Thoracic aorta (tissue), 2 donors: ENCODE measurements at regions not wholly inside any gene's neighbourhood (a gene's known extent, or its start where the extent isn't known, plus 50 kb on each side); places are given as distances from the start of the nearest gene placed in this dataset.
A peak's percentile ranks its signal among the peaks of the same experiment; 100 is the strongest.

Source experiments
- ATAC-seq: fragments of 150-250 bp; one replicate; pipeline ENCODE4 v1.8.0; 2017; ENCODE audit warnings: low read depth; ENCODE audit not compliant: insufficient number of reproducible peaks, low FRiP score
- DNase-seq: peaks from one replicate; pipeline ENCODE4 v3.0.0-alpha.2; 2020; ENCODE audit warnings: low spot score
- H3K27ac ChIP-seq, 2 donors: fragments of 200-600 bp; sonication (generic); 1 replicate in 1 of 2; 2 replicates in 1 of 2; pipeline ENCODE4 v1.5.1; 2016; ENCODE audit warnings: mild to moderate bottlenecking in 2 of 2, moderate library complexity in 2 of 2
- H3K27me3 ChIP-seq: fragments of 200-600 bp; sonication (generic); replicated peaks from 2 replicates; pipeline ENCODE4 v1.6.0; 2016; ENCODE audit warnings: mild to moderate bottlenecking; ENCODE audit not compliant: insufficient read depth
- H3K36me3 ChIP-seq: fragments of 200-600 bp; sonication (generic); one replicate; pipeline ENCODE4 v1.5.1; 2016
- H3K4me1 ChIP-seq, 2 donors: fragments of 200-600 bp; sonication (generic); 1 replicate in 1 of 2; 2 replicates in 1 of 2; pipeline versions ENCODE4 v1.5.1 to v1.6.0; 2016; ENCODE audit warnings: low read depth in 2 of 2, mild to moderate bottlenecking in 1 of 2; ENCODE audit not compliant: control insufficient read depth in 1 of 2
- H3K4me3 ChIP-seq: fragments of 200-600 bp; sonication (generic); 2 replicates; pipeline ENCODE4 v1.5.1; 2016; ENCODE audit warnings: mild to moderate bottlenecking
- H3K9me3 ChIP-seq: fragments of 200-600 bp; sonication (generic); 2 replicates; pipeline ENCODE4 v1.5.1; 2016
- TF ChIP-seq, protein P1 (sequence below): fragments of 200-600 bp; sonication (generic); IDR thresholded peaks from one replicate; pipeline ENCODE4 v1.5.1; 2019; ENCODE audit warnings: antibody characterized with exemption

DNA sequence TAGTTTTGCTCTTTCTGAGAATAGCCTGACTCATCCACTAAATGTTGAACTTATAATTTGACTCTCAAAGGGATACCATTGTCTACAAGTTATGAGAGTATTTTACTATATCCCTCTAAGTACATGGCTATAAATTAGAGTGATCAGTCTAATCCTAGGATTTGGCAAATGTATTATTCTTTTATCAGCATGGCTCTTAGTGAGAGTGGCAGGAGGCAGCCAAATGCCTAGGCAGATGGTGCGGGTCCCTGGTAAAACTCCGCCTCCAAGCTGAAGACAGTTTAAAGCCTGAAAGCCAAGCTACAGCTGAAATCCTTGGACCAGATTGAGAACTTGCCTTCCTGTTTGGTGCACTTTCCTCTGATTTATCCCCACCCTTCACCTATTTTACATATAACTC, 631.8 kb downstream of the SQOR start:
- no peak for ATAC-seq
- Histone ChIP-seq H3K9me3 (no peaks in the 10 kb centered on the region), H3K27ac (no peak overlapping the region), H3K4me1 (no peaks in the 10 kb centered on the region), H3K4me3 (no peak overlapping the region), H3K27me3 (no peaks in the 10 kb centered on the region), H3K36me3 (no peaks in the 10 kb centered on the region)
- TF ChIP-seq, protein P1, sequence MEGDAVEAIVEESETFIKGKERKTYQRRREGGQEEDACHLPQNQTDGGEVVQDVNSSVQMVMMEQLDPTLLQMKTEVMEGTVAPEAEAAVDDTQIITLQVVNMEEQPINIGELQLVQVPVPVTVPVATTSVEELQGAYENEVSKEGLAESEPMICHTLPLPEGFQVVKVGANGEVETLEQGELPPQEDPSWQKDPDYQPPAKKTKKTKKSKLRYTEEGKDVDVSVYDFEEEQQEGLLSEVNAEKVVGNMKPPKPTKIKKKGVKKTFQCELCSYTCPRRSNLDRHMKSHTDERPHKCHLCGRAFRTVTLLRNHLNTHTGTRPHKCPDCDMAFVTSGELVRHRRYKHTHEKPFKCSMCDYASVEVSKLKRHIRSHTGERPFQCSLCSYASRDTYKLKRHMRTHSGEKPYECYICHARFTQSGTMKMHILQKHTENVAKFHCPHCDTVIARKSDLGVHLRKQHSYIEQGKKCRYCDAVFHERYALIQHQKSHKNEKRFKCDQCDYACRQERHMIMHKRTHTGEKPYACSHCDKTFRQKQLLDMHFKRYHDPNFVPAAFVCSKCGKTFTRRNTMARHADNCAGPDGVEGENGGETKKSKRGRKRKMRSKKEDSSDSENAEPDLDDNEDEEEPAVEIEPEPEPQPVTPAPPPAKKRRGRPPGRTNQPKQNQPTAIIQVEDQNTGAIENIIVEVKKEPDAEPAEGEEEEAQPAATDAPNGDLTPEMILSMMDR: no peak
- no peak for DNase-seq

DNA sequence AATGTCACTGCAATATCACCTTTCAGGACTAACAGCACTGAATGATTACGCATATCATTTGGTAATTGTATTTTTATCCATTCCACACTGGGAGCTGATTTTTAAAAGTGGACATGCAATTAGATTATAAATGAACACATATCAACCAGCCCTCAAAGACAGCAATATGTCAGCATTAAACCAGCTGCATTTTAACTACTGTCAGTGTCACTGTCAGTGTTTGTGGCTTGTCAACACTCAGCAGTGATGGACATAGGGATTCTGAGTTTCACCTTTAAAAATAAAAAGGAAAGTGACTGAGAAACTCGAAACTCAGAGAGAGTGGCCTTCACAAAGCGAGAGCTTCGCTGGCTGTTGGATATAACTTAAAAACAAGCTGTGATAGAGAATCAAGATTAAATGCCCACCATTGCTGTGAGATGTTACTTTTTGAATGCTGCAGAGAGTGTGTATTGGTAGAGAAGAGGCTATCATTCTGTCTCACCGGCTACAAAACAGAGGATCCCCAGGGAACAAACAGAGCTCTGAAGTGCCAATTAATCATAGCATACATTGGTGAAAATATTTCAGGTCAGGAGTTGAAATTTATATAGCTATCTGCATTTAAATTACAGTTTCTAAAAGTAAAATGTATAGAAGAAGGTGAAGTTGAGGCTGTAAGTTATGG, 635.8 kb downstream of the SQOR start:
- DNase-seq (no peak), ATAC-seq (no peak)
- H3K27me3 ChIP-seq: no peaks in the 10 kb centered on the region
- H3K36me3 ChIP-seq: no peaks in the 10 kb centered on the region
- H3K27ac ChIP-seq: no peak overlapping the region
- H3K9me3 ChIP-seq: no peaks in the 10 kb centered on the region
- TF ChIP-seq, protein P1: no peak
- no peak overlapping the region for H3K4me3 ChIP-seq
- no peaks in the 10 kb centered on the region for H3K4me1 ChIP-seq

DNA sequence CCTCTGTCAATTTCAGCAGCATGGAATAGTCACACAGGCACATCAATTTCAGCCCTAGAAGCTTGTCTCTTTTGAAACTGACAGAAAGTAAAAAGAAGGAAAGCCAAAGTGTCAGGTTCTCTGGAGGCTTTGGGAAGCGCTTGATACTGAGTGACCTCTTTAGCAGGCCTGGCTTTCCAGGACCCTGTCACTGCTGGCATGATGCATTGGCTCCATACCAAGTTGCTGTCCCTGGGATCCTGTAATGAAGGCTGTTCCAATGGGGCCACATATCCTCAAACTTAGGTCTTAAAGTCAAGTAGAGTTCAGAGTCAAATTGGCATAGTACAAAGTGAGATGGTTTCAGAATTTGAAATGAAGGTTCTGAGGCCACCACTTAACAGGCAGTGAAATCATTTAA, 640.9 kb downstream of the SQOR start:
- TF ChIP-seq, protein P1: no peak
- Histone ChIP-seq H3K27me3 (no peaks in the 10 kb centered on the region), H3K9me3 (no peaks in the 10 kb centered on the region), H3K36me3 (no peaks in the 10 kb centered on the region), H3K4me3 (no peak overlapping the region), H3K27ac (no peak overlapping the region), H3K4me1 (peaks cover 7 to 20% of the 10 kb centered on the region in 2 donors)
- DNase-seq (no peak), ATAC-seq (no peak)

DNA sequence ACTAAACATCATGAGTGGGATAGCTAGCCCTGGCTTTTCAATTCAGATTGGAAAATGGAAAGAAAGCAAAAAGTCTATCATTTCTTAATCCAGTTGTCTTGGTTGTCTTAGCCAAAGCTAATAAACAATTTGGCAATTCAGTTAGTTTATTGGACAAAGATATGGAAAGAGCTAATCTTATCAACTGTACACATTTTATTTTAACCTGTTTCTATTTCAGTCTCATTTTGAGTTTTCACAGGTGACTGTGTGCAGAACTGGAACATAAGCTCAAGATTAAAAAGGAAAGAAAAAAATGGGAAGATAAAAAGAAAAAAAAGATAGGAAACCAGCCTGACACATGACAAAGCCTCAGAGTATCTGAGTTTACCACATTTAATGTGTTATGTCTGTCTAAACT, 642.6 kb downstream of the SQOR start:
- no peak for DNase-seq
- Histone ChIP-seq H3K9me3 (no peaks in the 10 kb centered on the region), H3K36me3 (no peaks in the 10 kb centered on the region), H3K27ac (no peak overlapping the region), H3K27me3 (no peaks in the 10 kb centered on the region), H3K4me1 (peaks cover 7 to 20% of the 10 kb centered on the region in 2 donors), H3K4me3 (no peak overlapping the region)
- TF ChIP-seq, protein P1: no peak
- no peak for ATAC-seq

DNA sequence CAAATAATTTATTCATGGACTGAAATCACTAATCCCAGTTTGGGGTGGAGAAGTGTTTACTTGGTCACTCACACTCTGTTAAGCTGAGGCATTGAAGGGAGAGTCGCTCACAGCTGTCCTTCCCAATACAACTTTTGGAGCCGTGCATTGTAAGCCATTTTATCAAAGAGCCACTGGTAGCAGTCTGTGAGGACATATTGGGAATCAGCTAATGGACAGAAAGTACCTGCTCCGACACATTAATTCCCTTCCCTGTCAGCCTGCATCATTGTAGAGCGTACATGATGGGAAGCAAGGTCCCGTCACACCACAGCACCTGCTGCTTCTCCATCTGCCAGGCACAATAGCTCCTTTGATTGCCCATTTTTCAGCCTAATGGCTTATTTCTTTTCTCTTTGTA, 643.2 kb downstream of the SQOR start:
- H3K9me3 ChIP-seq: no peaks in the 10 kb centered on the region
- peak overlapping the region; percentile 8 for H3K4me3 ChIP-seq
- H3K4me1 ChIP-seq: peaks cover 7 to 20% of the 10 kb centered on the region in 2 donors
- no peaks in the 10 kb centered on the region for H3K27me3 ChIP-seq
- DNase-seq (no peak), ATAC-seq (no peak)
- H3K27ac ChIP-seq: no peak overlapping the region
- H3K36me3 ChIP-seq: no peaks in the 10 kb centered on the region
- TF ChIP-seq, protein P1: no peak
